GM18858 (cell line): ENCODE measurements at regions not wholly inside any gene's neighbourhood (a gene's known extent, or its start where the extent isn't known, plus 50 kb on each side); places are given as distances from the start of the nearest gene placed in this dataset.

ENCODE experiments used
- ATAC-seq: cut with Tn5 transposase; IDR thresholded peaks from one replicate; pipeline ENCODE4 v1.9.1; 2021; ENCODE audit not compliant: unreplicated experiment

- no peak for ATAC-seq
Measured at GRCh38 chr1:163794551-163794950, 472.8 kb downstream of the NUF2 start.

- no peak for ATAC-seq
Measured at GRCh38 chr1:163796394-163796821, 474.7 kb downstream of the NUF2 start.

GRCh38 chr1:163797816-163798215 lies 476.1 kb downstream of the NUF2 start:
- ATAC-seq = no peak

GRCh38 chr1:163799190-163799805 lies 477.5 kb downstream of the NUF2 start:
- ATAC-seq = no peak

- ATAC-seq = no peak
Measured at GRCh38 chr1:163807331-163808049, 485.7 kb downstream of the NUF2 start.

- no peak for ATAC-seq
Measured at GRCh38 chr1:163813251-163813650, 491.5 kb downstream of the NUF2 start.

- ATAC-seq = no peak
Measured at GRCh38 chr1:163820226-163820625, 498.5 kb downstream of the NUF2 start.

- ATAC-seq = no peak
Measured at GRCh38 chr1:163820766-163821165, 499.0 kb downstream of the NUF2 start.

GRCh38 chr1:163821679-163822078 lies 499.9 kb downstream of the NUF2 start:
- ATAC-seq = no peak

- no peak for ATAC-seq
Measured at GRCh38 chr1:163823017-163823416, 501.3 kb downstream of the NUF2 start.

GRCh38 chr1:163824006-163824405 lies 502.3 kb downstream of the NUF2 start:
- ATAC-seq = no peak

GRCh38 chr1:163824490-163824889 lies 502.7 kb downstream of the NUF2 start:
- no peak for ATAC-seq

- ATAC-seq = no peak
Measured at GRCh38 chr1:163826500-163826899, 504.7 kb downstream of the NUF2 start.

- no peak for ATAC-seq
Measured at GRCh38 chr1:163834778-163835177, 513.0 kb downstream of the NUF2 start.

- no peak for ATAC-seq
Measured at GRCh38 chr1:163836481-163836880, 514.7 kb downstream of the NUF2 start.

GRCh38 chr1:163837206-163837605 lies 515.5 kb downstream of the NUF2 start:
- no peak for ATAC-seq

- no peak for ATAC-seq
Measured at GRCh38 chr1:163842571-163842970, 520.8 kb downstream of the NUF2 start.

- no peak for ATAC-seq
Measured at GRCh38 chr1:163844459-163844858, 522.7 kb downstream of the NUF2 start.

- ATAC-seq = no peak
Measured at GRCh38 chr1:163845279-163845678, 523.5 kb downstream of the NUF2 start.

GRCh38 chr1:163863731-163864130 lies 542.0 kb downstream of the NUF2 start:
- no peak for ATAC-seq

- no peak for ATAC-seq
Measured at GRCh38 chr1:163864207-163864606, 542.5 kb downstream of the NUF2 start.

- ATAC-seq = no peak
Measured at GRCh38 chr1:163866564-163866963, 544.8 kb downstream of the NUF2 start.

- ATAC-seq = no peak
Measured at GRCh38 chr1:163870666-163871065, 548.9 kb downstream of the NUF2 start.
